Left forelimb (tissue), 1 donor: ENCODE measurements at regions not wholly inside any gene's neighbourhood (a gene's known extent, or its start where the extent isn't known, plus 50 kb on each side); places are given as distances from the start of the nearest gene placed in this dataset.

Source experiments
- DNase-seq: peaks from one replicate; pipeline ENCODE4 v3.0.0-alpha.2; 2018; ENCODE audit warnings: low spot score

- DNase-seq = no peak
Measured at GRCh38 chr2:196361606-196362326, 190.4 kb upstream of the STK17B start.

DNA sequence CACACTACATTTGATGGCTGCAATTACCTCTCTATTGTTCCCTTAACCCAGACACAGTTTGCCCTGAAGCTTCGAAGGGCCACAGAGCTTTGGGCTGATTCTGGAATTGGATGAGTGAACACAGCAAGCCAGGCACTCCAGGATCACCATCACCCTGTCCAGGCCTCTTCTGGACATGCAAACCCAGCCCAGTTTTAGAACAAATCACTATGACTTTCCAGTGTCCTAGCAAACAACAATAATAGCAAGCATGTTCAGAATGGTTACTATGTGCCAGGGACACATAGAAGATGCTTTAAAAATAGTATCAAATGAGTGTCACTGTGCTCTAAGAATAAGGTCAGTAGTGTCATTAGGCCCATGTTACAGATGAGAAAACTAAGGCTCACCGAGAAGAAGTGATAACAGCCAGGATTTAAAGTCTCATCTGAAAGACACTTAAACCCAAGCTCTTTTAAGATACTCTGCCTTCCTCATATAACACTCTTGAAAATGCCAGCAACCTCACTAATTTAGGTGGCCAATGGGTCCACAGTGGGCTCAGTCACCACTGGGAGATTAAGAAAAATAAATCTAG is 191.7 kb upstream of the STK17B start:
- no peak for DNase-seq

DNA sequence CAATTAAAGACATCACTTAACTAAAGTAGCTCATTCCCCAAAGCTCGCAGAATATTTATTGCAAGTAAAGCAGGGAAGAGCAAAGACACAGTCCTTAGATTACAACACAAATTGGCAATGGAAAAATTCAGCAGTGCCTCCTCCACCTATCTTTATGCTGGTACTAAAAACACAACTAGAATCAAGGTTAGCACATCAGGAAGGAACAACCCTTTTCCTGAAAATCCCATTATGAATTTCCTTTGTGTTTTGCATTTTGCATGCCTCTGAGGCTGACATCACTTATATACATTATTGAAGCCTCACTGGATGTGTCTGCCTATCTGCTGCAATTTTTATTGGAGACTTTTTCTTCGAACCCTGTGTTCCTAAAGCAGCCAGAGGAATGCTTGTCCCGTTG is 193.8 kb upstream of the STK17B start:
- DNase-seq = no peak

GRCh38 chr2:196365923-196366322 is 194.5 kb upstream of the STK17B start:
- DNase-seq = no peak

DNA sequence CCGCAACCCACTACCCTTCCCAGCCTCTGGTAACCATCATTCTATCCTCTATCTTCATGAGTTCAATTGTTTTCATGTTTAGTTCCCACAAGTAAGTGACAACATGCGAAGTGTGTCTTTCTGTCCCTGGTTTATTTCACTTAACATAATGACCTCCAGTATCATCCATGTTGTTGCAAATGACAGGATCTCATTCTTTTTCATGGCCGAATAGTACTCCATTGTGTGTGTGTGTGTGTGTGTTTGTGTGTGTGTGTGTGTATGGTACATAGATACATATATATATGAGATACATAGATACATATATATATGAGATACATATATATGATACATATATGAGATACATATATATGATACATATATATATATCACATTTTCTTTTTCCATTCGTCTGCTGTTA is 196.3 kb upstream of the STK17B start:
- no peak for DNase-seq

- no peak for DNase-seq
Measured at GRCh38 chr2:196368546-196369225, 197.3 kb upstream of the STK17B start.

GRCh38 chr2:196369967-196370366 is 198.6 kb upstream of the STK17B start:
- DNase-seq = no peak

- DNase-seq = no peak
Measured at GRCh38 chr2:196370381-196370780, 199.0 kb upstream of the STK17B start.

GRCh38 chr2:196372276-196372809 is 201.0 kb upstream of the STK17B start:
- no peak for DNase-seq

DNA sequence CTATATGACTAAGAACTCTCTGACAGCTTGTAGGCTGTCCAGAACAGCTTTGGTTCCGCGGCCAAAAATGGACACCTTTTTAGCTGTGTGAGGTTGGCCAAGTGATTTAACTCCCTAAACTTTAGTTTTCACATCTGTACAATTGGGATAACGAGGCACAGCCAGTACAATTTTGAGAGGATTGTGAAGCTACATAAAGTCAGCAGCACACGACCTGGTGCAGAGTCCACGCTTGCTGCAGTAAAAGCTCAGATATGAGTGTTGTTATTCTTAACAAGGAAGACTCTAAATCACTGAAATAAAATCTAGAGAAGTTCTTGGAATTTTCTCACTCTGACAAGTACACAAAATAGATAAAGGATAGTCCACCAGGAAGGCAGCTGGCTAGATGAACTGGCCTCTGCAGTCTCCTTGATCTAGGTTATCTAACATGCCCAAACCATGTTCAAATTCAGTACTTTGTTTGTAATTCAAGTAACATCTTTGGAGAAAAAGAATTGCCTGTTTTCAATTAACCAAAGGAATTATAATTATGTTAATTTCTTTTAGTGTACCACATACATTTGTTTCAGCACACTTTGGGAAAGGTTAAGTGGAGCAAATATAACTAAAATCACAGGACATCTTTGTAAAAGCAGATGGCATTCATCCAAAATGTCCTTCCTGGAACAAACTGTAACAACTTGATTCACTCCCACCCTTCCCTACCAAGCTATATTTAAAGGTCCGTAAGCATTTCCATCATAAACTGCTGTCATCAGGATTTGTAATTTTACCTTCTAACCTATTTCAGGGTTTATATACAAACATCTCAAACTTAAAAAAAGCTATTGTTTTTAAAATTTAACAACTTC is 201.7 kb upstream of the STK17B start:
- no peak for DNase-seq

DNA sequence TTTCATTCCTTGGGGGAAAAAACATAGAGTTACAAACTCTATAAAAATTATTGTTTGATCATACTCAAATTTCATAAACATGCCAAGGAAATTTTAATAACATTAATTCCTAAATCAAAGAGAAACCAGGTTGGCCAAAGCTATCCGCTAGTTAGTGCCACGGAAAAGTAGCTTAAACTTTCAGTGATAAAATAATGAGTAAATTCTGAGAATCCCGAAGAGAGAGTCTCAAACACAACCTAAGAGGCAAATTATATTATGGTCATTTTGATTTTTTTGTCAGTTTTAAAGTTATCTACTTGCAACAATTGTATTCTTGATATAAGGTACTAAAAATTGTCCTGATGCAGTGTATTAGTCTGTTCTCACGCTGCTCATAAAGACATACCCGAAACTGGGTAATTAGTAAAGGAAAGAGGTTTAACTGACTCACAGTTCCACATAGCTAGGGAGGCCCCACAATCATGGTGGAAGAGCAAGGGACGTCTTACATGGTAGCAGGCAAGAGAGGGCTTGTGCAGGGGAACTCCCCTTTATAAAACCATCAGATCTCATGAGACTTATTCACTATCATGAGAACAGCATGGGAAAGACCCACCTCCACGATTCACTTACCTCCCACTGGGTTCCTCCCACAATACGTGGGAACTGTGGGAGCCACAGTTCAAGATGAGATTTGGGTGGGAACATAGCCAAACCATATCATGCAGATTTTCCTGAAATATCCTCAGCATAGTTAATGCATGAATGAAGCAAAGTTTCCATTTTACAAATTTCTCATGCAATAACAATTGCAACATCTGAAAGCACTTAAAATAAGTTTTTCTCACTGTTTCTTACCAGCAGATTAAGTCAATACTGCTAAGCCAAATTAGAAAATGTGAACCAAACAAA is 205.9 kb upstream of the STK17B start:
- DNase-seq = no peak

GRCh38 chr2:196379600-196379999 is 208.2 kb upstream of the STK17B start:
- DNase-seq = no peak

DNA sequence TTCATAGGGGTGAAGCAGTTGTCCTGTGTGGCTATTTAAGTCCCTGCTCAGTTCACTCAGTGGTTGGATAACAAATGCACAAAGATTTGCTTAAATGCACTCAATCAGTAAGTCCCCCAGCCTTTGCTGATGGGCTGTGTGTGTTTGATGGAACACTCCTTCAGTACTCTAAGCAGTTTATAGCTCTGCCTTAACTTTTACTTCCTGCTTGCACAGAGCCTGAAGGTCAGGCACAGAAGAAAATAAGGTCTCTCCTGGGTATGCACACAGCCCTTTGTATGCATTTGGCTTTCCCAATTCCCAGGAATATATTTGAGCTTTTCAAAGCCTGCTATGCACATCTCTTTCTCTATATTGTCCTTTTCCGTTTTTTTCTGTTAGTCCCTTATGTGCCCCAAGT is 208.7 kb upstream of the STK17B start:
- no peak for DNase-seq

DNA sequence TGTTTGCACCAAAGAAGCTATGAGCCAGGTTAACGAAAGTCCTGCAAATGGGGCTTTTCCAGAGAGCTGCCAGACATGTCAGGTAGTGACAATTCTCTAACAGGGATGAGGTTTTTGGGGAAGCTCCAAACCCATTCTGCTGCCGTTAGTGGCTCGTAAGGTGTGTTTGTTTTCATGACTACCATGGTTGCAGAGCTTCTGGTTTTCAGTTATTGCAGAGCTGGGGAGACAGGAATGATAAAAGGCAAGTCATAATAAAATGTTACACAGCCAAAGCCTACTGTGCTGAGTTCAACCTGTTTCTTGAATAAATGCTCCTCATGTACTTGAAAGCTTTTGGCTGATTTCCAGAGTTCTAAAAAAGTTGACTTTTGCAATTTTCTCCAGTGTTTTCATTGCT is 209.2 kb upstream of the STK17B start:
- no peak for DNase-seq

- DNase-seq = no peak
Measured at GRCh38 chr2:196381464-196381863, 210.1 kb upstream of the STK17B start.

GRCh38 chr2:196383799-196384198 is 212.4 kb upstream of the STK17B start:
- no peak for DNase-seq

DNA sequence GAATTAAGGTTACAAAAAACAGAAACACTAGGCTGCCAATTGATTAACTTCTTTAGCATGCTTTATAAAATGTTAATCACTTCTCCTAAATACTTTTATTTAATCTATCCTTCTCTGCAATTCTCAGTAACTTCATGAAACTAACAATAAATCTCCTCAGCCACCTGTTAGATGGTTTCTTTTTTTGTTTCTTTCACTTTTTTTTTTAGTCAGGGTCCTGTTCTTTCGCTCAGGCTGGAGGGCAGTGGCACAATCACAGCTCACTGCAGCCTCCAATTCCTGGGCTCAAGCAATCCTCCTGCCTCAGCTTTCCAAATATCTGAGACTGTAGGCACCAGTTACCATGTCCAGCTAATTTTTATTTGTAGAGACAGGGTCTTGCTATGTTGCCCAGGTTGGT is 213.4 kb upstream of the STK17B start:
- no peak for DNase-seq

GRCh38 chr2:196389670-196390069 is 218.3 kb upstream of the STK17B start:
- no peak for DNase-seq

- DNase-seq = no peak
Measured at GRCh38 chr2:196390243-196391148, 219.1 kb upstream of the STK17B start.

GRCh38 chr2:196391149-196391479 is 219.7 kb upstream of the STK17B start:
- no peak for DNase-seq
